SW 1271 (cell line): ENCODE measurements at regions not wholly inside any gene's neighbourhood (a gene's known extent, or its start where the extent isn't known, plus 50 kb on each side); places are given as distances from the start of the nearest gene placed in this dataset.
A peak's percentile ranks its signal among the peaks of the same experiment; 100 is the strongest.

Experiments
- DNase-seq, 2 experiments: peaks; one replicate each; lab custom pipeline; 2025; lab: John Stamatoyannopoulos, UW

DNA sequence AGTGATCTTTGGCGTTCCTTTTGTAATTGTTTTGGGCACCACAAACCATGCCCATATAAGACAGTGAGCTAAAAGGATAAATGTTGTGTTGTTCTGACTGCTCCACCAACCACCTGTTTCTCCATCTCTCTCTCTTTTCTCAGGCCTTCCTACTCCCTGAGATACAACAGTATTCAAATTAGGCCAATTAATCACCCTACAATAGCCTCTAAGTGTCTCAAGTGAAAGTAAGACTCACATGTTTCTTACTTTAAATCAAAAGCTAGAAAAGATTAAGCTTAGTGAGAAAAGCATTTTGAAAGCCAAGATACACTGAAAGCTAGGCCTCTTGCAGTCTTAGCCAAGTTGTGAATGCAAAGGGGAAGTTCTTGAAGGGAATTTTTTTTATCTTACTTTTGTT is 268.8 kb upstream of the NREP start:
- no peak for DNase-seq

DNA sequence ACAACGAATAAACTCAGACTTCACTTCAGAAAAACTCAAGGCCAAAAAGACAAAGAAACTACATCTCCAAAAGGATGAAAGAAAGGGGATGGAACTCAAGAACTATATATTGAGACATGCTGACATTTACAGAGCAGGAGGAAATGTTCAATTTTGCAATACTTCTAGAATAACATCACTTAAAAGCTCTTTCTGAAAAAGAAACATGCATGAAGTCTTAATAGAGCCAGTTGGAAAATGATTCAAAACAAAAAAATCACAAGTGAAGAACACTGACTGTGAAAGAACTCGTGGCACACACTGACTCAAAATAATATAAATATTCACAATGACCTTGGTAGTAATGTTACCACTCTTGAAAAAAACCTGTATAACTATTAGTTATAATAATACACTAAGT is 267.8 kb upstream of the NREP start:
- DNase-seq, result no peak

DNA sequence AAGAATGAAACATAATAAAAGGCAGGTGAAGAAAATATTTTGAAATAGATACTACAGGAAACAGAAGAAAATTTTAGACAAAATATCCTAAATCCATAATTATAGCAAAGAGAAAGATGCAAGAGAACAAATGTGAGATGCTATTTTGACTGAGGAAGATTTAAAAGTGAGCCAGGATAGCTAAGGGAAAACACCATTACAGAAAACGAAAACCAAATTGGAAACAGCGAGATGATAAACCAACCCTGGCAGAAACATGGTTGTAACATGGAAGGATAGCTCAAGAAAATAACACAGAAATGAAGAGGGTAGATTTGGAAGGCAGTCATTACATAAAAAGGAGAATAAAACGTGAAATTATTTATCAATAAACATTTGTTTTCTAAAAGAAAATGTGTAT is 267.2 kb upstream of the NREP start:
- DNase-seq, result no peak

DNA sequence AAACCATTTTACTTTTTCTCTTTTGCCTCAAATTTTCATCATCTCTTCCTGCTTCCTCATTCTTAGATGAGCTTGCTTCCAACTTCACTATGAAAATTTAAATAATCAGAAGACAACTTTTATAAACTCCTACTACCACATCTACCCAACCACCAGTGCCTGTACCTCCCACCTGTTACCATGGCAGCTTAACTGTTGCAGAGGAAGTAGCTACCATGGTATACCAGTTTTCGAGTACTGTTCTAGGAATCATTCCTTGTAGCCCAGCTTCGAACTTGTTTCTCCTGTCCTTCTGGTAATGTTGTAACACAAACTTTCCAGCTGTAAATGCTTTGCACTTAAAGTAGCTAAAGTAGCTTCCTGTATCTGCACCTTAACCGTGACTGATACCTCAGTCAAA is 266.8 kb upstream of the NREP start:
- DNase-seq, result no peak

DNA sequence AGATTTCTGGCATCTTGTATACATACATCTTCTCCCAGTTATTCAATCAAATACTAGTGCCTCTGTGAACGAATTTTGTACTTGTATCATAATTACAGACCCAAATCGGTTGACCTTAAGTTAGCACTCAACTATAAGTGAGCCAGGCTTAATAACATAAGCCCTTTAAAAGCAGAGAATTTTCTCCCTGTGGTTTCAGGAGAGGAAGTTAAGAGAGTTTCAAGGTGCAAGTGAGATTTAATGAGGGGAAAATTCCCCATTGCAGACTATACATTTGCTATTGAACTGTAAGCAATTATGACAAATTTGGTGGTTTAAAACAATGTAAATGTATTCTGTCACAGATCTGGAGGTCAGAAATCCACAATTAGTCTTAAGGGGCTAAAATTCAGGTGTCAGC is 261.9 kb upstream of the NREP start:
- no peak for DNase-seq

DNA sequence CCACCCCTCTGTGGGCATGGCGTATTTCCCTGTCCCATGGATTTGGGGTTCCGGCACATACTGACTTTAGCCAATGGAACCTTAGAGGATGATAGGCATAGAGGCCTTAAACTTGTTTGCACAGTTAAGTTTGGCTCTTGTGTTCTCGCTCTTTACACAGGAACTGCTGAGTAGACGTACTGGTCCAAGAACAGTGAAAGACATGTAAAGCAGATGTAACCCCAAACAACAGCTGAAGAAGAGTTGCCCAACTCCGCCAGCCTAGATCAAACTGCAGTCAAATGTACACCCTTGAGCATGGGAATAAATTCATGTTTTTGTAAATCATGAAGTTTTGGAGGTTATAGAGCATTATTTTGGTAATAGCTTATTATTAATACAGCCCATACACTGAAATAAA is 260.0 kb upstream of the NREP start:
- DNase-seq, result no peak

DNA sequence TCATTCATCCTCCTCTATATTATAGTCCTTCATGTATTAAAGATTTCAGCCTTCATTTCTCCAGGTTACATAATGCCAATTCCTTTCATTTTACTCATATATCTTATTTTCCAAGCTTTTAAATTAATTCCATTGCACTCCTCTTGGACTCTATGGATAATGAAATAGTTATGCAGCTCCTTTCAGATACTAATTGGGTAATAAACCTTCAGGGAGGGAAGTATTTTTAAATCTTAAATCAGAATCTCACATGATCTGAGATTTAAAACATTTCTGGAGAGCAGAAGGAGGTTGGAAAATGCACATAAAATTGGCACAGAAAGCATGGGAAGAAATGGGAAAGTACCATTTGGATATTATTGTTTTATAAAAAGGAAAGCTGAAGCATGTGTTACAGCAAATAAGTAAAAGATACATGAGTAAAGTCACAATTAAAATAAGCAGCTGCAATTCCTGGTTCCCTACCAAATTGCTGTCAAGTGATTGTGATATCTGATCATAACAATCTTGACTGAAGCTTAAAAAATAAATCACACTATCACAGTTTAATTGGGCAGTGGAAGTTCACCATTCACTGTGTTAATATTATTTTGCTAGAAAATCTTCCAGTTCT is 257.9 kb upstream of the NREP start:
- DNase-seq, result no peak

DNA sequence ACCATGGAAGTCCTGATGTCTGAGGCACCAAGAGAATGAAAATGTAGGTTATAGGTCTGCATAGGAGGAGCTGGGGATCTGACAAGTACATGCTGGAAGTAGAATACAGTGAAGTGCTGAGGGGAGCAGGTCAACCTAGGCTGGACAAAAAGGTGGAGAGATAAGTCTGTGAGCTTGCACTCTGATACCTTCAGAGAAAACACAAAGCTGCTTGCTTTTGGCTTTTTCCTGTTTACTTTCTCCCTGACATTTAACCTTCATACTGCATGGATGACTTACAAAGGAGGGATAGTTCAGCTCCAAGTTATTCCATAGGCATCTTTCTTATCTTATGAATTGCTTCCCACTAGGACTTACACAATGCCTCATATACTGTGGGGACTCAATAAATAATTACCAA is 256.7 kb upstream of the NREP start:
- DNase-seq, result no peak

DNA sequence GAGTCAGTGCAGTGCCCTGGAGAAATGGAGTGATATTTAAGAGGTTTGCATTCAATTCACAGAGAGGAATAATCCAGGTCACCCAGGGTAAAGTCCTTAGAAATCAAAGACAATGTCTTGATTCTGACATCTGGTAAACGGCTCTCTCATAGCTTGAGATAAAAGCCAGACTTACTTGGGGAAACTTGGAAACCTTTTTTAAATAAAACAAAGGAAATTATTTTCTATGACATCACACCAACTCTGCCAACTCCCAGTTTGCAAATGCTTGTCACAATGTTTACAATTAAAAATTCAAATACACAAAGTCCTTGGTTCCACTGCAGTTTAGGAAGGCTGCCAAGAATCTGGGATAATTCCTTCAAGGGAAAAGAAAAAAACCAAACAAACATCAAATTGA is 255.1 kb upstream of the NREP start:
- DNase-seq, result no peak

DNA sequence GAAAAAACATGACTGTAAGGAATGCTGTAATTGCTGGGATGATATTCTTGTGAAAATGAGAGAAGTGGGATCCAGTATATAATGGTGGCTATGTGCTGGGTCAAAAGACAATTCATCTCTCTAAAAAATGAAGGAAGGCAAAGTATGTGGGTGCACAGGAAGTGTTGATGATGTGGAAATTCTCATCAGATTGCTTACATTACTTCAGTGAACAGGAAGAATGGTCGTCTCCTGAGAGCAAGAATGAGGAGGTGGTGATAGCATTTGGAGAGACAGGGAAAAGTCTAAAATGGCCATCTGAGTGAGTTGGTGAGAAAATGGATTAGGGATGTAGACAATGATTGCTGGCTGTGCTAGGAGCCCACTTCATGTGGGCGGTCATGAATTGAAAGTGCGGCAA is 253.5 kb upstream of the NREP start:
- no peak for DNase-seq

DNA sequence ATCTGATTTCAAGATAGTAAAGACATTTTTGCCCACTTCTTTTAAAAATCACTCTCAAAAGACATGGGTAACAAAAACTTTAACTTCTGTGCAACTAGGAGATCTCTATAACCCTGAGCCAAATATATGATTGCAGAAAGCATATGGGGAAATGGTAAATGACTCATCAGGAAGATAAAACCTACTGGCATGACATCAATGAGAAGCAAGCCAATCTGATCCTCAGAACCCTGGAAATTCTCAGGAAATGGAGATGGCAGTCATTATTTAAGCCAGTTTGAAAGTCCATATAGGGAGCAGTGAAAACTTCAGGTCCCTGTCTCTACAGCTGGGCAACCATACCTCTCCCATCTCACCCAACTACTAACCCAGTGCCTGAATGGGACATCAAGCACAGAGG is 249.7 kb upstream of the NREP start:
- no peak for DNase-seq

DNA sequence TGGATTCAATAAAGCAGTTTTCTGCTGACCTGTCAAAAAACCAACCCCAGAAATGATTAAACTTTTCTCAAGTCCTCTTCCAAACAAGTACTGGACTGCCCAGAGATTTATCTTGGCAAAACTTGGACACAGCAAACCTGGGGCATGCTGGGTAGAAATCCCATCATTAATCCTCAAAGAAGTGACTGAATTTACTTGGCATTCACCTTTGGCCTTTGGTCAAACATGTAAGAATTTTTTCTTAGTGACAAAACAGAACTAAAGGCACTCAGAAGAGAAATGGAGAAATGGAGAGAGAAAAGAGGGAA is 248.6 kb upstream of the NREP start:
- no peak for DNase-seq

DNA sequence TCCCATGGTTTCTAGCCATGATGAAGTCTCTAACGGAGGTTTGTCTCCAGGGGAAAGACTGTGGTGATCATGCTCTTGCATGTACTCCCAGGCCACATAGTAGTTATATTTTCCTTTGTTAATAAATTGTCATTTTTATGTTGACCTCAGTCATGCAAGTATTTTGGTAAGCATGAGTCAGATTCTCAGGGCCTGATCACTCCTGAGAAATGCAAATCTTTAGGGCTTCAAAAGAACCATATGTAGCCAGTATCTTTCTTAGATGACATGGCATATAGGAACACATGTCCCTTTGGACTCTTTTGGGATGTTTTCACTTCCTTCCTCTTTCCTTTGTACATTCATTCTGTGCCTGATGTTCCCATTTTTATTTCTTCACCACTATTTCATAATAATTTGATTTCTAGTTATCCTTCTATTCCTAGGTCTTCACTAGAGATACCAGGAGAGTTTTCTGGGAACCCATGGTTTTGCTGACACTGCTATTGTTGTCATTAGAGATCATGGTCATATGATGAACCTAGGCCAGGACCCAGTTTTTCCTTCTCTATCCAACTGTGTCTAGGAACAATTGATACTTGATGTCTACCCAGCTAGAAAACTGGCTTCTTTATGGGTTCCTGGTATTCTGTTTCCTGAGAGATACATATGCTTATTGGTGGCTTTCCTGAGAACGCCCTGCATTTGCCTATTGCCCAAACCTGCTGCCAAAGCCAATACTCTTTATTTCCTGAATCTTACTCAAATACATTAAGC is 248.1 kb upstream of the NREP start:
- DNase-seq, result no peak

DNA sequence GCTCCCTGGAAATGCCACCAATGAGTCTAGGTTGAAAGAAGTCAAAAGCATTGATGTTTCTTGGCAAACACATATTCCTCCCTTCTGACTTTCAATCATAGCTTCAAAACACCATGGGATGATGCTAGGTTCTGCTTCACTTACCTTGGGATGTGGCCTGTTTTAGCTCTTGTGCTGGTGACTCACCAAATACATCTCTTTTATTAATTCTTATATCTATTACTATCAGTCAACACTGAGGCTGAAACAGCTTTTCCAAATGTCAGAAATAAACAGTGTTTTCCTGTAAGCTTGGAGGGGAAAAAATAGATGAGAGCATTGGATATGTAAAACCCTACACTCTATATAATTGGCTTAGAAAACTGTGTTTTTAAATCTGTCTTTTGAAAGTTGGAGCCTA is 245.4 kb upstream of the NREP start:
- no peak for DNase-seq

DNA sequence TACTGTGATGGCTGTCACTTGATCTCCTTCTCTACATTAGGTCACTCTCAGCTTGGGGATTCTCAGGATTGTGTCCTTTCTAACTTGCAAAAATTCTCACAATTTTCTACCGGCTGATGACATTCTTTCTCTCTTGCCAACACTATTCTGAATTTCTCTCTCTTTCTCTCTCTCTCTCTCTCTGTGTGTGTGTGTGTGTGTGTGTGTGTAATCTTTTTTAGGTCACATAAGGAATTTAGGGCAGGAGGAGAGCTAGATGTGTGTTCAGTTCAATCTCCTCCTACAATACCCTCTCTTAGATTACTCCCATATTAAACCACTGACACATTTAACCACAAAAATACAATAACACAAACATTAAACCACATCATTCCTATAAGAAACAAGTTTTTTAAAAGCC is 242.3 kb upstream of the NREP start:
- DNase-seq, result no peak

DNA sequence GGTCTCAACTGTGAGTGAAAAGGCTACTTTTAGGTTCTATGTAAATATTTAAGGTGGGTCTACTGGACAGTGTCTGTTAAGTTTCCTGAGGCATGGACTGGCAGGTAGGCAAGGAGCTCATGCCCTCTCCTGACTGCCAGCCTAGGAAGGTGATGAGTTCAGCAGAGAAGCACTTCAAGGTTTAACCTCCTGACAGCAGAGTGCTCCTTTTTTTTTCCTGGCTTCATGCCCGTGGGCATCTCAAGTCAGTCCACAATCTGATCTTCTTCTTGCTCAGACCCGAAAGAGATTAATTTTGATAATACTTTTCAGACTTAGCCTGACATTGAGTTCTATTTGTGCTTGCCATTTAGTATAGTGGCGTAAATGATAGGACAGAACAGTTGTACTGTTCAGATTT is 241.9 kb upstream of the NREP start:
- DNase-seq, result no peak

DNA sequence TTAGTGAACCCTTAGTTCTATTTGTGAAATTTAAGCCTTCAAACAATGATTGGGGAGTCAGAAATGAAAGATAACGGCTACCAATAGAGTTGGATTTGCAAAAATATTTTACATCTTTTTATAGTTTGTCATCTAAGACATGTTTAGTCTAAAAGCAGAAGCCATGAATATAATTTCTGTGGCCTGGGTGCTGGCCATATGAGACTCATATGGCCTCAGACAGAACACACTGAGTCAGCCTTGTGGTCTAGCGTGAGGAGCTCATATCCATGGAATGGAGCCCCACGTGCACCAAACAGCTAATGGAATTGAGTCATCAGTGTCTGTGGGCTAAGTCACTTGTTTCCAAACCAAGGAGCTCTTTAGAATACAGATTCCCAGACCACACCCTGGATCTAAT is 240.7 kb upstream of the NREP start:
- DNase-seq, result peak; percentile 34 to 44

DNA sequence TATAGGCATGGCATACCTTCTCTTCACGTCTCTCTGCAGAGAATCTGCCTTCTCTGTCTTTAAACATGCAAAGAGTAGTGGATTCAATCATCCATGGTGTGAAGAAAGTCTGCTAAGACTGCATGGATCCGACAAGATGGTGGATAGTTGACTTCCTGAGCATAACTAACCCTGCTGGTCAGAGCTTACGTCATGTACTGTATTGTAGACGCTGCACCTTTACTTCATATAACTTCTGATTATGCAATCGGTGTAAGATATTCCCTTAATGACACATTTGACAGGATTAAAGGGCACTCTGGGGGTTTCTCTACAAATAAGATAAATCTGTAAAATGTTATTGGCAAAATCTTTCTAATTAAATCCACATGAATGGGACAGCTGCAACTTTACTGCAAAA is 240.3 kb upstream of the NREP start:
- DNase-seq, result no peak

DNA sequence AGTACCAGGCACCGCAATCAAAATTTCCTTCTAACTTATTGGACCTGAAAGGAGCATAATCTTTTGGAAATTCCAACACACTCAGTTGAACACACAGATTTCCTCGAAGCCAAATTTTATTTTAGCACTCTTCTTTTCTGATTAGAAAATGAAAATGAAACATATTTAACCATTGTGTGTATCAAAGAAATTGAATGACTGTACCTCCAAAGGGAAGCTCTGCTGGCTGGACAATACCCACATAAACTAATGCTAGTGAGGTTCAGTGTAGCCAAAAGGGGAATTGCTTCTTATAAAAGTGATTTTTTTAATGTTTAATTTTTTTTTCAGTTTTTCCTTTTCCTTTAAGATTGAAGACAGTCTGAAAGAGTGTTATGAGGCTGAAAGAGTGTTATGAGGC is 239.6 kb upstream of the NREP start:
- no peak for DNase-seq

DNA sequence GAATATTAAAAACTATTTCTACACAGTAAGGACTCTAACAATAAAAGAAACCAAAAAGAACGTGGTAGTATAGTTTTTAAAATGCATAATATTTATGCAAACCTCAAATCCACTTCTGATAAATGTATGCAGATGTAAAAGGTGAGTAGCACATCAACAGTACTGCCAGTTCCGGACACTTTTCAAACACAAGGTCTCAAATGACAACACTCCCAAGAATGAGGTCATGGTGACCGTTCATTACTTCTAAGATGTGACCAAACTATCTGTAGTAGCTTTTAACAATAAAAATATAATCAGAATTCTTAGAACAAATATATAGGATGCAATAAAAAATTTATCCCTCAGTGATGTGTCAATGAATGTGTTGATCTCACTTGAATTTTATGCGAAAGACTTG is 238.7 kb upstream of the NREP start:
- DNase-seq, result no peak

DNA sequence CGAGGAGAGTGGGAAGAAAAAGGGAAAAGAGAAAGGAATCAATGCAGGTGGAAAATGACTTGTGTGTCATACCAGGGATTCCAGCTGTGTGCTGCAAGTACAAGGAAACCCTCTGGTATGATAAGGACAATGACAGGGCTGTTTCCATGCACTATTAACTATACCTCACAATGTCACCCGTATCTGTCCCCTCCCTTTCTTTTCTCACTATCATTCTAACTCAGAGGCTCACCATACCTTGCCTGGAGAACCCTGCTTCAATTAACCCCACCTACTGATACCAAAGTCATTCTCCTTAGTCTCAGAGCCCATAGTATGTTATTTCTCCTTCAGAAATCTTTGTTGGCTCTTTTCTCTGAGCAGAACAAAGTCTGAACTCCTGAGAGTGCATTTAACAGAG is 236.2 kb upstream of the NREP start:
- no peak for DNase-seq

DNA sequence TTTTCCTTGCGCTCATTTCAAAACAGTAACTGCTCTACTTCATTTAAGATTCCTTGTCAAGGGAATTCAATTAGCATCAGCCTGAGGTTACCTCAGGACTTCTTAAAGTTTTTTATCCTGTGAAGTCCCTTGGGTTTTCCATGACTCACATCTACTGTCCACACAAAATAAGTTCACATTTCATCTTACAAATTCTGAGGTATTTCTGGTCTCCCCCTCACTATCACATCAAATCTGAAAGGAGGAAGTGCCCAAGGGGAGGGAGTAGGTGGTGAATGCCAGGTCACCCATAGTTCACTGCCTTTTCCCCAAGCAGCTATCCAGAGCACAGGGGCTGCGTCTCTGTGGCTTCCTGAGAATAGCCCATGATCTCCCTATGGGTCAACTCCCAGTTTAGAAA is 227.1 kb upstream of the NREP start:
- DNase-seq, result peak in 1 of 2 experiments; percentile 52

DNA sequence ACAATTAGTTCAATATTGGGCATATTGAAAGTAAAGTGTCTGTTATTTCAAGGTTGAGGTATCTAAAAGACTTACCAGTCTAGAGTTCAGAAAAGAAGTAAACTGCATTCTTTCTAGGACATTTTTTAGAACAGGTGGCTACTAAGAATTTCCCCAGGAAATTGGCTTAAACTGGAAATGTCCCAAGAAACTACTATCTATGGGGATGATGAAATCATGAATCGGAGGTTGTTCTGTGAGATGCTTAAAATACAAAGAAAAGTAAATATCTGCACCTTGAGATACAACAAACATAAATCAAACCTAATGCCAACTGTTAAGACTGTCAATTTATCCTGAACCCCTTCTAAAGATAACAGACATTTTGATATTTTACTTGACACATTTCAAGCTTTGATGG is 226.5 kb upstream of the NREP start:
- no peak for DNase-seq

DNA sequence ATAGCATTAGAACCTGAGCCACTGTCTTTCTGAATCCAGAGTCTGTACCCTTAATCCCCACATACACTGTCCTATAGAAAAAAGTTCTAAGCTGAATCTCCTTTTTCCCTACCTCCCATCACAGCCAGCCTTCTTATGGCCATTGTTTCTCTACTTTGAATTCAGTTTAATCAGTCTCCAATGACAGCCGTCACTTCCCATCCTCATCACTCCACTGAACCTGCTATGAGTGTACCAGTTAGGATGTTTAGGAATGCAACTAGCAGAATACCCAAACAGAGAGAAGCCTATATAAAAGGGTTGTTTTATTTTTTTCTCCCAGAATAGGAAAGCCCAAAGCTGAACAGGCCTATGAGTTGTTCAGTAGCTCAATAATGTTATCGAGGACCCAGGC is 220.4 kb upstream of the NREP start:
- DNase-seq, result no peak
